Caco-2 (cell line): ENCODE measurements at regions not wholly inside any gene's neighbourhood (a gene's known extent, or its start where the extent isn't known, plus 50 kb on each side); places are given as distances from the start of the nearest gene placed in this dataset.
A peak's percentile ranks its signal among the peaks of the same experiment; 100 is the strongest.

Experiments used
- BruUV-seq: library from RNA; stranded (reverse); fragments of 400-500 nt; replicated peaks from 2 replicates; lab custom pipeline; 2021; lab: Mats Ljungman, UMichigan
- CTCF ChIA-PET: fragments of 300-600 bp; sonication (Branson Sonifier 250); formaldehyde crosslinking; loops from one replicate; lab custom pipeline; 2022; ENCODE audit warnings: antibody characterized with exemption; lab: Charles Lee
- POLR2A ChIA-PET: fragments of 300-600 bp; sonication (Branson Sonifier 250); formaldehyde crosslinking; loops from one replicate; lab custom pipeline; 2022; ENCODE audit warnings: antibody characterized with exemption; lab: Charles Lee
- DNase-seq, 2 experiments: peaks; one replicate each; pipeline versions ENCODE4 v3.0.0 to v3.0.0-alpha.2; 2020 to 2022
- H3K27me3 ChIP-seq: replicated peaks from 2 replicates; pipeline ENCODE4 v1.6.0; 2011; ENCODE audit warnings: low read length; ENCODE audit not compliant: control insufficient read depth, insufficient read depth
- H3K36me3 ChIP-seq: 2 replicates; pipeline ENCODE4 v1.5.1; 2011; ENCODE audit warnings: low read length; ENCODE audit not compliant: control insufficient read depth, insufficient read depth
- H3K4me1 ChIP-seq: fragments of 250-450 bp; sonication (Bioruptor Pico); 2 replicates; pipeline ENCODE4 v1.5.1; 2020; ENCODE audit warnings: mild to moderate bottlenecking
- H3K4me3 ChIP-seq: 2 replicates; pipeline ENCODE4 v1.5.1; 2011; ENCODE audit warnings: low read depth, mild to moderate bottlenecking, control low read depth, low read length
- H3K9me3 ChIP-seq: fragments of 250-450 bp; sonication (Bioruptor Pico); 2 replicates; pipeline ENCODE4 v1.5.1; 2020; ENCODE audit warnings: mild to moderate bottlenecking, moderate library complexity
- H3K27ac Mint-ChIP-seq: one replicate; pipeline ENCODE4 v1.8.0; 2022; ENCODE audit warnings: mixed read lengths; ENCODE audit not compliant: unreplicated experiment
- H3K27me3 Mint-ChIP-seq: one replicate; pipeline ENCODE4 v1.8.0; 2022; ENCODE audit warnings: mixed read lengths; ENCODE audit not compliant: insufficient read depth, unreplicated experiment
- H3K36me3 Mint-ChIP-seq: one replicate; pipeline ENCODE4 v1.8.0; 2022; ENCODE audit warnings: mild to moderate bottlenecking, mixed read lengths; ENCODE audit not compliant: insufficient read depth, unreplicated experiment
- H3K4me1 Mint-ChIP-seq: one replicate; pipeline ENCODE4 v1.8.0; 2022; ENCODE audit warnings: low read depth, mixed read lengths; ENCODE audit not compliant: unreplicated experiment
- H3K4me3 Mint-ChIP-seq: one replicate; pipeline ENCODE4 v1.8.0; 2022; ENCODE audit warnings: mild to moderate bottlenecking, moderate library complexity, mixed read lengths; ENCODE audit not compliant: unreplicated experiment
- H3K9me3 Mint-ChIP-seq: one replicate; pipeline ENCODE4 v1.8.0; 2022; ENCODE audit warnings: mixed read lengths; ENCODE audit not compliant: unreplicated experiment
- intact Hi-C: fragments of 100-400 bp; cut with micrococcal nuclease; formaldehyde crosslinking; loops from one replicate; pipeline ENCODE4 v1.10.0; 2022; ENCODE audit not compliant: unreplicated experiment
- TF ChIP-seq, protein P1 (sequence below), 2 experiments: fragments of 200-600 bp in 1 of 2; IDR thresholded peaks; 1 replicate in 1 of 2; 2 replicates in 1 of 2; pipeline versions ENCODE4 v1.5.1 to v1.8.0; 2011 to 2022; ENCODE audit warnings: antibody characterized with exemption in 1 of 2, control low read depth in 1 of 2, inconsistent platforms in 1 of 2, low read depth in 1 of 2, low read length in 1 of 2, mild to moderate bottlenecking in 1 of 2, moderate library complexity in 1 of 2; ENCODE audit not compliant: insufficient read depth in 1 of 2, severe bottlenecking in 1 of 2, unreplicated experiment in 1 of 2

DNA sequence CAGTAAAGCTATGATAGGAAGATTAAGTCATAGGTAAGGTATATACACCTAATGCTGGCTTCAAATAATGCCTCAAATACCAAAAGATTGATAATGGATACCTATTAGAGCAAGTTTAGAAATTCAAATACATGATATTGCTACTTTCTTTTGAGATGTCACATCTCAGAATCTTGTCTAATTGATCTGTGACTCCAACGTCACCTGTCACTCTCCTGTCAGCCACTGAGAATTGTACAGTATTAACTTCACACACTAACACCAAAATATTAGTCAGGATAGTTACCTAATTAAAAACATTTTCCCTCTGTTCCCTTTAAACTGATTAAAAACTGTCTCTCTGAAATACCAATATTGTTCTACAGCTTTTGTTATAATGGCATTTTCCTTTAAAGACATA lies 575.5 kb upstream of the ID4 start:
- Histone ChIP-seq H3K4me3 (no peak overlapping the region), H3K4me1 (no peaks in the 10 kb centered on the region), H3K27me3 (no peaks in the 10 kb centered on the region), H3K9me3 (no peaks in the 10 kb centered on the region; the same call in 1 of the 2 replicates), H3K36me3 (no peaks in the 10 kb centered on the region)
- BruUV-seq = no TSS peak
- H3K9me3 Mint-ChIP-seq = no peaks in the 10 kb centered on the region
- DNase-seq = no peak
- peaks cover 6% of the 10 kb centered on the region for H3K27me3 Mint-ChIP-seq
- no peak overlapping the region for H3K4me3 Mint-ChIP-seq
- no peaks in the 10 kb centered on the region for H3K4me1 Mint-ChIP-seq
- intact Hi-C loops = no loop called here
- ChIA-PET POLR2A (no interaction called here), CTCF (no interaction called here)
- TF ChIP-seq, protein P1, sequence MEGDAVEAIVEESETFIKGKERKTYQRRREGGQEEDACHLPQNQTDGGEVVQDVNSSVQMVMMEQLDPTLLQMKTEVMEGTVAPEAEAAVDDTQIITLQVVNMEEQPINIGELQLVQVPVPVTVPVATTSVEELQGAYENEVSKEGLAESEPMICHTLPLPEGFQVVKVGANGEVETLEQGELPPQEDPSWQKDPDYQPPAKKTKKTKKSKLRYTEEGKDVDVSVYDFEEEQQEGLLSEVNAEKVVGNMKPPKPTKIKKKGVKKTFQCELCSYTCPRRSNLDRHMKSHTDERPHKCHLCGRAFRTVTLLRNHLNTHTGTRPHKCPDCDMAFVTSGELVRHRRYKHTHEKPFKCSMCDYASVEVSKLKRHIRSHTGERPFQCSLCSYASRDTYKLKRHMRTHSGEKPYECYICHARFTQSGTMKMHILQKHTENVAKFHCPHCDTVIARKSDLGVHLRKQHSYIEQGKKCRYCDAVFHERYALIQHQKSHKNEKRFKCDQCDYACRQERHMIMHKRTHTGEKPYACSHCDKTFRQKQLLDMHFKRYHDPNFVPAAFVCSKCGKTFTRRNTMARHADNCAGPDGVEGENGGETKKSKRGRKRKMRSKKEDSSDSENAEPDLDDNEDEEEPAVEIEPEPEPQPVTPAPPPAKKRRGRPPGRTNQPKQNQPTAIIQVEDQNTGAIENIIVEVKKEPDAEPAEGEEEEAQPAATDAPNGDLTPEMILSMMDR (IDR thresholded peaks at IDR 0.05; ENCODE audit: insufficient read depth in 1 of 2, low read depth in 1 of 2, low read length in 1 of 2, severe bottlenecking in 1 of 2, unreplicated experiment in 1 of 2) = no peak
- H3K36me3 Mint-ChIP-seq = no peaks in the 10 kb centered on the region
- H3K27ac Mint-ChIP-seq = no peak overlapping the region

DNA sequence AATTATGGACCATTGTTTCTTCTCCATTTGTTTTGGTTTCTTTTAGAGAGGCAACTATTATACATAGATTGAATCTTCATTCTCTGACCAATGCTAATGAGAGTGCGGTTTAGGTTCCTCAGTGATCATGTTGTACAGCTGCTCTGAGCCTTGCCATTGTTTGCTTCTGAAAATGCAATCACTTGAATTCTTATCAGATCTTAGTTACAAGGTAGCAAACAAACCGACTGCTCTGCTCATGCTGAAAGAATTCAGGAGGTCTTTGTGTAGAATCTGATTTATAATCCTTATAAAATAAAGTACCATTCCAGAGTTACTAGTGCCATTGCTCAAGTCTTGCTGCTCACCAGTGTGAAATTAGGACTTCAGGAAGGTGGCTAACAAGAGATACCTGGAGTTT lies 569.1 kb upstream of the ID4 start:
- peak in 1 of 2 experiments; percentile 3 for DNase-seq
- Histone ChIP-seq H3K9me3 (no peaks in the 10 kb centered on the region; the same call in 1 of the 2 replicates), H3K4me3 (no peak overlapping the region), H3K27me3 (no peaks in the 10 kb centered on the region), H3K36me3 (no peaks in the 10 kb centered on the region), H3K4me1 (no peaks in the 10 kb centered on the region)
- no peaks in the 10 kb centered on the region for H3K36me3 Mint-ChIP-seq
- peak overlapping the region; percentile 5 for H3K4me3 Mint-ChIP-seq
- intact Hi-C loops = no loop called here
- H3K27ac Mint-ChIP-seq = peak overlapping the region; percentile 53
- TF ChIP-seq, protein P1 (IDR thresholded peaks at IDR 0.05; ENCODE audit: insufficient read depth in 1 of 2, low read depth in 1 of 2, low read length in 1 of 2, severe bottlenecking in 1 of 2, unreplicated experiment in 1 of 2) = no peak
- H3K4me1 Mint-ChIP-seq = peaks cover 5% of the 10 kb centered on the region
- H3K27me3 Mint-ChIP-seq = peaks cover 2% of the 10 kb centered on the region
- CTCF ChIA-PET = no interaction called here
- peaks cover 10% of the 10 kb centered on the region for H3K9me3 Mint-ChIP-seq
- POLR2A ChIA-PET = no interaction called here
- BruUV-seq = no TSS peak

DNA sequence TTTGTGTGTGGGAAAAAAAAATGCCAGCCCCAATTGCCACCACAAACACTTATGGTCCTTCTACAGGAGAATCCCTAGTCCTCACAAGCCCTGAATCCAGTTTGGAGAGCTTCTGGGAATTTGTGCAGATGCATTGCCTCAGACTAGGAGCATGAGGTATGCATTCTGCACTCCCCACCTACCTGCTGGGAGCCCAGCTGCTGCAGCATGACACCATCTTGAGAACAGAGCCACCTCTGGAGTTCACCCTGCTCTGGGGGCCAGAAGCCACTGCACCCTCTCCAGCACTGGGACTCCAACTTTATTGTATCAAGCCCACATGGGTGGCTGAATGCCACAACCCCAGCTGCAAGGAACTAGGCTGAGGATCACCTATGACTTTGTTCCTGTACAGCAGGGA lies 568.5 kb upstream of the ID4 start:
- no TSS peak for BruUV-seq
- Mint-ChIP-seq H3K27ac (peak overlapping the region; percentile 53), H3K4me1 (peaks cover 5% of the 10 kb centered on the region), H3K4me3 (no peak overlapping the region), H3K9me3 (peaks cover 10% of the 10 kb centered on the region), H3K27me3 (peaks cover 2% of the 10 kb centered on the region), H3K36me3 (no peaks in the 10 kb centered on the region)
- no peak overlapping the region for H3K4me3 ChIP-seq
- POLR2A ChIA-PET = no interaction called here
- intact Hi-C loops = no loop called here
- CTCF ChIA-PET = interaction anchor here (0.6 kb wide), 1 partner anchor 131 kb away, joined by 8 read pairs; no protein-coding TSS in a partner anchor
- DNase-seq = no peak
- no peaks in the 10 kb centered on the region for H3K36me3 ChIP-seq
- no peaks in the 10 kb centered on the region; the same call in 1 of the 2 replicates for H3K9me3 ChIP-seq
- H3K27me3 ChIP-seq = no peaks in the 10 kb centered on the region
- TF ChIP-seq, protein P1 (IDR thresholded peaks at IDR 0.05; ENCODE audit: insufficient read depth in 1 of 2, low read depth in 1 of 2, low read length in 1 of 2, severe bottlenecking in 1 of 2, unreplicated experiment in 1 of 2) = no peak
- H3K4me1 ChIP-seq = no peaks in the 10 kb centered on the region
